Ovary (tissue), 3 donors: ENCODE measurements at regions not wholly inside any gene's neighbourhood (a gene's known extent, or its start where the extent isn't known, plus 50 kb on each side); places are given as distances from the start of the nearest gene placed in this dataset.

Experiments
- CTCF ChIP-seq, 3 donors: fragments of 450-650 bp in 2 of 3; fragments of 200-600 bp in 1 of 3; IDR thresholded peaks; one replicate each; pipeline versions ENCODE4 v1.5.1 to v1.8.0; 2016 to 2022; ENCODE audit warnings: antibody characterized with exemption in 3 of 3, mild to moderate bottlenecking in 1 of 3
- EP300 ChIP-seq: sonication (generic); formaldehyde crosslinking; IDR thresholded peaks from one replicate; pipeline ENCODE4 v1.6.1; 2017; ENCODE audit warnings: antibody characterized with exemption
- POLR2A ChIP-seq: fragments of 450-650 bp; IDR thresholded peaks from one replicate; pipeline ENCODE4 v1.6.1; 2017; ENCODE audit warnings: antibody characterized with exemption, mild to moderate bottlenecking, moderate library complexity
- donor health status: DM: no; HTN: no; CAD: no.

DNA sequence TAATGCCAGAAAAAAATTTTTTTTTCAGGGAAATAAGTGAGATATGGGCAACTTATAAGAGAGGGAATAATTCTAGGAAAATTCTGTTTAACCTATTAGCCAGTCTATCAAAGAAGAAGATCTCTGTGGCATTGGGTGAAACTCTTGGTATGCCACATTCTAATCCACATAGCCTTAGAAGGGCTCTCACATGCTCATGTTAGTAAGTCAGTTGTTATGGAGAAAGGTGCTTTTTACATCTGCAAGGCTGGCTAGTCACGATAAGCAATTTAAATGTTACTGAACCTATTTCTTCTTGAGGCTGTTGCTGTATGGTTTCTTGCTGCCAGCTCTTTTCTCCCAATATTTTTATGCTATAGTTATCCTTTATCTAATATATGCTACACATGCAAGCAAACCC lies 89.9 kb upstream of the MAGI1 start:
- TF ChIP-seq CTCF (IDR thresholded peaks at IDR 0.05) (no peak), POLR2A (no peak), EP300 (no peak)
